Activated CD4-positive, alpha-beta T cell treated with anti-CD3 and anti-CD28 coated beads, Interleukin-2, Interleukin-6, amounts not matched to agents 100 ng/mL and 50 ng/mL, durations not matched to agents 16 hours and 8 hours (primary cell): ENCODE measurements at regions not wholly inside any gene's neighbourhood (a gene's known extent, or its start where the extent isn't known, plus 50 kb on each side); places are given as distances from the start of the nearest gene placed in this dataset.
A peak's percentile ranks its signal among the peaks of the same experiment; 100 is the strongest.
"Not testable (repeated sequence)": the region's sequence is repeated elsewhere in the genome, so short reads cannot be mapped to it uniquely, and the experiment has no call there.

Experiments used
- DNase-seq: peaks from one replicate; pipeline ENCODE4 v3.0.0-alpha.2; 2020

- no peak for DNase-seq
Observed at GRCh38 chr10:63675171-63675570, 154.0 kb downstream of the REEP3 start.

- no peak for DNase-seq
Observed at GRCh38 chr10:63677001-63677400, 155.8 kb downstream of the REEP3 start.

GRCh38 chr10:63680545-63680944 is 159.3 kb downstream of the REEP3 start:
- not testable (repeated sequence) for DNase-seq

- peak; percentile 41 for DNase-seq
Observed at GRCh38 chr10:63681993-63682697, 160.9 kb downstream of the REEP3 start.

GRCh38 chr10:63682698-63683052 is 161.5 kb downstream of the REEP3 start:
- not testable (repeated sequence) for DNase-seq

- peak; percentile 20 for DNase-seq
Observed at GRCh38 chr10:63683223-63683622, 162.0 kb downstream of the REEP3 start.

GRCh38 chr10:63683686-63684085 is 162.5 kb downstream of the REEP3 start:
- no peak for DNase-seq

GRCh38 chr10:63684257-63684936 is 163.2 kb downstream of the REEP3 start:
- no peak for DNase-seq

GRCh38 chr10:63689768-63690167 is 168.6 kb downstream of the REEP3 start:
- no peak for DNase-seq

GRCh38 chr10:63692220-63692896 is 171.2 kb downstream of the REEP3 start:
- DNase-seq = no peak

- not testable (repeated sequence) for DNase-seq
Observed at GRCh38 chr10:63693021-63693420, 171.8 kb downstream of the REEP3 start.

GRCh38 chr10:63696205-63696604 is 175.0 kb downstream of the REEP3 start:
- DNase-seq = no peak

GRCh38 chr10:63697956-63698786 is 177.0 kb downstream of the REEP3 start:
- no peak for DNase-seq

GRCh38 chr10:63698787-63699150 is 177.6 kb downstream of the REEP3 start:
- no peak for DNase-seq

GRCh38 chr10:63699785-63700613 is 178.8 kb downstream of the REEP3 start:
- peak; percentile 59 for DNase-seq

GRCh38 chr10:63700631-63701156 is 179.5 kb downstream of the REEP3 start:
- DNase-seq = no peak

- no peak for DNase-seq
Observed at GRCh38 chr10:63702092-63702491, 180.9 kb downstream of the REEP3 start.

- DNase-seq = no peak
Observed at GRCh38 chr10:63703113-63703670, 182.0 kb downstream of the REEP3 start.

- no peak for DNase-seq
Observed at GRCh38 chr10:63703740-63704345, 182.6 kb downstream of the REEP3 start.

- DNase-seq = peak; percentile 91
Observed at GRCh38 chr10:63707254-63707910, 186.2 kb downstream of the REEP3 start.

- DNase-seq = no peak
Observed at GRCh38 chr10:63708421-63708820, 187.2 kb downstream of the REEP3 start.
